GM23338 (cell line): ENCODE measurements at regions not wholly inside any gene's neighbourhood (a gene's known extent, or its start where the extent isn't known, plus 50 kb on each side); places are given as distances from the start of the nearest gene placed in this dataset.

ENCODE experiments used
- ATAC-seq: fragments of 200-7000 bp; cut with Tn5 transposase; 3 replicates; pipeline ENCODE4 v1.9.1; 2020
- DNase-seq: peaks from one replicate; pipeline ENCODE4 v3.0.0-alpha.2; 2015; ENCODE audit warnings: low spot score
- H2AFZ ChIP-seq: fragments of 200-600 bp; sonication (generic); 2 replicates; pipeline ENCODE4 v1.8.0; 2016; ENCODE audit warnings: antibody characterized with exemption, mild to moderate bottlenecking, moderate library complexity
- H3F3A ChIP-seq: fragments of 200-600 bp; sonication (generic); replicated peaks from 2 replicates; pipeline ENCODE4 v1.8.0; 2017; ENCODE audit warnings: antibody characterized with exemption, mixed run types, low read depth
- H3K27ac ChIP-seq: fragments of 200-600 bp; sonication (generic); 2 replicates; pipeline ENCODE4 v1.6.1; 2016; ENCODE audit warnings: low read depth
- H3K27me3 ChIP-seq: fragments of 200-600 bp; sonication (generic); 2 replicates; pipeline ENCODE4 v1.8.0; 2016; ENCODE audit warnings: mild to moderate bottlenecking, mixed run types, moderate library complexity; ENCODE audit not compliant: insufficient read depth
- H3K36me3 ChIP-seq: fragments of 200-600 bp; sonication (generic); 2 replicates; pipeline ENCODE4 v1.8.0; 2016; ENCODE audit warnings: mild to moderate bottlenecking; ENCODE audit not compliant: insufficient read depth
- H3K4me1 ChIP-seq: fragments of 200-600 bp; sonication (generic); 2 replicates; pipeline ENCODE4 v1.8.0; 2016; ENCODE audit warnings: mild to moderate bottlenecking, moderate library complexity; ENCODE audit not compliant: insufficient read depth
- H3K4me2 ChIP-seq: fragments of 200-600 bp; sonication (generic); 2 replicates; pipeline ENCODE4 v1.7.1; 2017; ENCODE audit warnings: mixed run types
- H3K4me3 ChIP-seq: fragments of 200-600 bp; sonication (generic); 2 replicates; pipeline ENCODE4 v1.6.1; 2016; ENCODE audit warnings: mixed run types
- H3K79me2 ChIP-seq: fragments of 200-600 bp; sonication (generic); replicated peaks from 2 replicates; pipeline ENCODE4 v1.8.0; 2017; ENCODE audit warnings: mild to moderate bottlenecking; ENCODE audit not compliant: insufficient read depth
- H3K9me2 ChIP-seq: fragments of 200-600 bp; sonication (generic); 2 replicates; pipeline ENCODE4 v1.8.0; 2017; ENCODE audit not compliant: insufficient read depth
- H4K20me1 ChIP-seq: fragments of 200-600 bp; sonication (generic); replicated peaks from 2 replicates; pipeline ENCODE4 v1.8.0; 2017; ENCODE audit warnings: mild to moderate bottlenecking; ENCODE audit not compliant: insufficient read depth
- H3K27ac Mint-ChIP-seq: 2 replicates; pipeline ENCODE4 v1.8.0; 2020; ENCODE audit warnings: inconsistent platforms, mild to moderate bottlenecking, moderate library complexity, mixed read lengths
- H3K27me3 Mint-ChIP-seq: 3 replicates; pipeline ENCODE4 v1.8.0; 2022; ENCODE audit warnings: low read depth, mild to moderate bottlenecking, moderate library complexity, mixed read lengths, inconsistent platforms; ENCODE audit not compliant: insufficient read depth, poor library complexity
- H3K36me3 Mint-ChIP-seq: 3 replicates; pipeline ENCODE4 v1.8.0; 2021; ENCODE audit warnings: low read depth, mild to moderate bottlenecking, inconsistent platforms, moderate library complexity, mixed read lengths
- H3K4me1 Mint-ChIP-seq: 3 replicates; pipeline ENCODE4 v1.8.0; 2020; ENCODE audit warnings: mild to moderate bottlenecking, inconsistent platforms, mixed read lengths
- H3K4me3 Mint-ChIP-seq: 3 replicates; pipeline ENCODE4 v1.8.0; 2021; ENCODE audit warnings: moderate library complexity, mild to moderate bottlenecking, inconsistent platforms, mixed read lengths
- H3K9me3 Mint-ChIP-seq: 3 replicates; pipeline ENCODE4 v1.8.0; 2020; ENCODE audit warnings: moderate library complexity, mild to moderate bottlenecking, inconsistent platforms, mixed read lengths
- CREB1 ChIP-seq: fragments of 250-450 bp; sonication (Bioruptor Pico); IDR thresholded peaks from 2 replicates; pipeline ENCODE4 v1.5.0; 2020; ENCODE audit warnings: low read depth, mild to moderate bottlenecking, moderate library complexity
- EZH2 ChIP-seq: fragments of 200-600 bp; sonication (generic); IDR thresholded peaks from one replicate; pipeline ENCODE4 v1.8.0; 2017; ENCODE audit warnings: antibody characterized with exemption, mild to moderate bottlenecking, low read depth; ENCODE audit not compliant: unreplicated experiment
- EZH2phosphoT487 ChIP-seq: fragments of 200-600 bp; sonication (generic); IDR thresholded peaks from one replicate; pipeline ENCODE4 v1.8.1; 2018; ENCODE audit warnings: antibody characterized with exemption; ENCODE audit not compliant: unreplicated experiment
- JUNB ChIP-seq: IDR thresholded peaks from one replicate; pipeline ENCODE4 v1.6.1; 2016; ENCODE audit warnings: antibody characterized with exemption; ENCODE audit not compliant: unreplicated experiment
- NANOG ChIP-seq: IDR thresholded peaks from 2 replicates; pipeline ENCODE4 v1.6.1; 2016; ENCODE audit warnings: antibody characterized with exemption, borderline replicate concordance
- POLR2AphosphoS5 ChIP-seq: IDR thresholded peaks from 2 replicates; pipeline ENCODE4 v1.6.1; 2016; ENCODE audit warnings: antibody characterized with exemption, low read depth
- STAT1 ChIP-seq: IDR thresholded peaks from one replicate; pipeline ENCODE4 v1.6.1; 2016; ENCODE audit warnings: antibody characterized with exemption; ENCODE audit not compliant: unreplicated experiment
- ZNF114 ChIP-seq: fragments of 250-450 bp; sonication (Bioruptor Pico); IDR thresholded peaks from 2 replicates; pipeline ENCODE4 v1.5.0; 2020; ENCODE audit warnings: mild to moderate bottlenecking, moderate library complexity
- ZNF331 ChIP-seq: fragments of 250-450 bp; sonication (Bioruptor Pico); IDR thresholded peaks from 2 replicates; pipeline ENCODE4 v1.5.0; 2020; ENCODE audit warnings: low read depth, mild to moderate bottlenecking, moderate library complexity
- TF ChIP-seq, protein P1 (sequence below): IDR thresholded peaks from 2 replicates; pipeline ENCODE4 v1.6.1; 2016; ENCODE audit warnings: antibody characterized with exemption
- TF ChIP-seq, protein P2 (sequence below), 2 experiments: fragments of 200-600 bp in 1 of 2; sonication (generic) in 1 of 2; conservative IDR thresholded peaks; 2 replicates each; pipeline versions ENCODE4 v1.5.1 to v1.6.1; 2016 to 2017; ENCODE audit warnings: antibody characterized with exemption in 2 of 2, low read depth in 2 of 2, mild to moderate bottlenecking in 2 of 2, moderate library complexity in 1 of 2
- TF ChIP-seq, protein P3 (sequence below): fragments of 250-450 bp; sonication (Bioruptor Pico); IDR thresholded peaks from 2 replicates; pipeline ENCODE4 v1.5.0; 2020; ENCODE audit warnings: mild to moderate bottlenecking, moderate library complexity
- TF ChIP-seq, protein P4 (sequence below): IDR thresholded peaks from one replicate; pipeline ENCODE4 v1.6.1; 2018; ENCODE audit warnings: antibody characterized with exemption; ENCODE audit not compliant: unreplicated experiment

DNA sequence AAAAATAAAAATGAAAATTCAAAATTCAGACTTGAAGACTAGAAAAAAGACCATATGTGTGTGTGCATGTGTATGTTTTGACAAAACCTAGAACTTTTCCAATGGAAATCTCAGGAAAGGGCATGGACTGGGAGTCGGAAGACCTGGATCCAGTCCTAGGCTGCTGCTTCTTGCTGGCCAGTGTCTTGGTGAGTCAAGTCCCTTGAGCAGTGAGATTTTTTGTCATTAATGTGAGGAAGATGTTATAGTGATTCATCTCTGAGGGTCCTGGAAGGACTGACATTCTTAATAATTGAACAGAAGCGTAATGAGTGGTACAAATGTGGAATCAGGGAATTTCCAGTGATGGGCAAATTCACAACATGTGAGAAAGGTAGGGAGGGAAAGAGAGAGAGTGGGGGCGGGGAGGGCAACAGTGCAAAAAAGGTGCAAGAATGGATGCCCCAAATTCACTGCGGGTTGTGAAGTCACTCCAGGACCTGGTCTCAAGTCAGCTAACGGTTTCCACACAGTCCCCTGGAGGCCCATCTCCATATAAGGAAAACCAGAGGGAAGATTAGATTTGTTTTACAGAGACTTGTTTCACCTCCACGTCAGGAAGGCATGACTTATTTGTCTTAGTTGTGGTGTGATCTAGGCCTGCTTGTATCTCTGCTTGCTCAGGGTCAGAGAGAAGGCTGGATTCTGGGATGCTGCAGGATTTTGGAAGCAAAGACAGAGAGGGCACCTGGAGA is 201.7 kb downstream of the BUB3 start:
- H3K27me3 ChIP-seq: no peaks in the 10 kb centered on the region
- Mint-ChIP-seq H3K27me3 (peaks cover 10% of the 10 kb centered on the region), H3K4me1 (peaks cover 29% of the 10 kb centered on the region), H3K4me3 (no peak overlapping the region), H3K27ac (no peak overlapping the region), H3K36me3 (no peaks in the 10 kb centered on the region; the same call in 2 of the 3 replicates), H3K9me3 (no peaks in the 10 kb centered on the region; the same call in 2 of the 3 replicates)
- no peak for DNase-seq
- H3K27ac ChIP-seq: no peak overlapping the region
- H3K36me3 ChIP-seq: no peaks in the 10 kb centered on the region
- no peak for ATAC-seq
- peaks cover 20% of the 10 kb centered on the region for H3K4me1 ChIP-seq
- no peak overlapping the region for H3K4me2 ChIP-seq
- H3F3A ChIP-seq: no peaks in the 10 kb centered on the region
- H4K20me1 ChIP-seq: no peaks in the 10 kb centered on the region
- H3K4me3 ChIP-seq: no peak overlapping the region
- TF ChIP-seq EZH2phosphoT487 (no peak), JUNB (no peak), EZH2 (no peak), ZNF114 (CRISPR knock-in tag) (no peak), NANOG (no peak), CREB1 (CRISPR knock-in tag) (no peak), ZNF331 (CRISPR knock-in tag) (no peak), POLR2AphosphoS5 (no peak), STAT1 (no peak)
- TF ChIP-seq, protein P1, sequence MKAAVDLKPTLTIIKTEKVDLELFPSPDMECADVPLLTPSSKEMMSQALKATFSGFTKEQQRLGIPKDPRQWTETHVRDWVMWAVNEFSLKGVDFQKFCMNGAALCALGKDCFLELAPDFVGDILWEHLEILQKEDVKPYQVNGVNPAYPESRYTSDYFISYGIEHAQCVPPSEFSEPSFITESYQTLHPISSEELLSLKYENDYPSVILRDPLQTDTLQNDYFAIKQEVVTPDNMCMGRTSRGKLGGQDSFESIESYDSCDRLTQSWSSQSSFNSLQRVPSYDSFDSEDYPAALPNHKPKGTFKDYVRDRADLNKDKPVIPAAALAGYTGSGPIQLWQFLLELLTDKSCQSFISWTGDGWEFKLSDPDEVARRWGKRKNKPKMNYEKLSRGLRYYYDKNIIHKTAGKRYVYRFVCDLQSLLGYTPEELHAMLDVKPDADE: no peak
- TF ChIP-seq, protein P2, sequence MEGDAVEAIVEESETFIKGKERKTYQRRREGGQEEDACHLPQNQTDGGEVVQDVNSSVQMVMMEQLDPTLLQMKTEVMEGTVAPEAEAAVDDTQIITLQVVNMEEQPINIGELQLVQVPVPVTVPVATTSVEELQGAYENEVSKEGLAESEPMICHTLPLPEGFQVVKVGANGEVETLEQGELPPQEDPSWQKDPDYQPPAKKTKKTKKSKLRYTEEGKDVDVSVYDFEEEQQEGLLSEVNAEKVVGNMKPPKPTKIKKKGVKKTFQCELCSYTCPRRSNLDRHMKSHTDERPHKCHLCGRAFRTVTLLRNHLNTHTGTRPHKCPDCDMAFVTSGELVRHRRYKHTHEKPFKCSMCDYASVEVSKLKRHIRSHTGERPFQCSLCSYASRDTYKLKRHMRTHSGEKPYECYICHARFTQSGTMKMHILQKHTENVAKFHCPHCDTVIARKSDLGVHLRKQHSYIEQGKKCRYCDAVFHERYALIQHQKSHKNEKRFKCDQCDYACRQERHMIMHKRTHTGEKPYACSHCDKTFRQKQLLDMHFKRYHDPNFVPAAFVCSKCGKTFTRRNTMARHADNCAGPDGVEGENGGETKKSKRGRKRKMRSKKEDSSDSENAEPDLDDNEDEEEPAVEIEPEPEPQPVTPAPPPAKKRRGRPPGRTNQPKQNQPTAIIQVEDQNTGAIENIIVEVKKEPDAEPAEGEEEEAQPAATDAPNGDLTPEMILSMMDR (conservative IDR thresholded peaks at IDR 0.05; ENCODE audit: low read depth in 2 of 2): no peak
- TF ChIP-seq, protein P3, sequence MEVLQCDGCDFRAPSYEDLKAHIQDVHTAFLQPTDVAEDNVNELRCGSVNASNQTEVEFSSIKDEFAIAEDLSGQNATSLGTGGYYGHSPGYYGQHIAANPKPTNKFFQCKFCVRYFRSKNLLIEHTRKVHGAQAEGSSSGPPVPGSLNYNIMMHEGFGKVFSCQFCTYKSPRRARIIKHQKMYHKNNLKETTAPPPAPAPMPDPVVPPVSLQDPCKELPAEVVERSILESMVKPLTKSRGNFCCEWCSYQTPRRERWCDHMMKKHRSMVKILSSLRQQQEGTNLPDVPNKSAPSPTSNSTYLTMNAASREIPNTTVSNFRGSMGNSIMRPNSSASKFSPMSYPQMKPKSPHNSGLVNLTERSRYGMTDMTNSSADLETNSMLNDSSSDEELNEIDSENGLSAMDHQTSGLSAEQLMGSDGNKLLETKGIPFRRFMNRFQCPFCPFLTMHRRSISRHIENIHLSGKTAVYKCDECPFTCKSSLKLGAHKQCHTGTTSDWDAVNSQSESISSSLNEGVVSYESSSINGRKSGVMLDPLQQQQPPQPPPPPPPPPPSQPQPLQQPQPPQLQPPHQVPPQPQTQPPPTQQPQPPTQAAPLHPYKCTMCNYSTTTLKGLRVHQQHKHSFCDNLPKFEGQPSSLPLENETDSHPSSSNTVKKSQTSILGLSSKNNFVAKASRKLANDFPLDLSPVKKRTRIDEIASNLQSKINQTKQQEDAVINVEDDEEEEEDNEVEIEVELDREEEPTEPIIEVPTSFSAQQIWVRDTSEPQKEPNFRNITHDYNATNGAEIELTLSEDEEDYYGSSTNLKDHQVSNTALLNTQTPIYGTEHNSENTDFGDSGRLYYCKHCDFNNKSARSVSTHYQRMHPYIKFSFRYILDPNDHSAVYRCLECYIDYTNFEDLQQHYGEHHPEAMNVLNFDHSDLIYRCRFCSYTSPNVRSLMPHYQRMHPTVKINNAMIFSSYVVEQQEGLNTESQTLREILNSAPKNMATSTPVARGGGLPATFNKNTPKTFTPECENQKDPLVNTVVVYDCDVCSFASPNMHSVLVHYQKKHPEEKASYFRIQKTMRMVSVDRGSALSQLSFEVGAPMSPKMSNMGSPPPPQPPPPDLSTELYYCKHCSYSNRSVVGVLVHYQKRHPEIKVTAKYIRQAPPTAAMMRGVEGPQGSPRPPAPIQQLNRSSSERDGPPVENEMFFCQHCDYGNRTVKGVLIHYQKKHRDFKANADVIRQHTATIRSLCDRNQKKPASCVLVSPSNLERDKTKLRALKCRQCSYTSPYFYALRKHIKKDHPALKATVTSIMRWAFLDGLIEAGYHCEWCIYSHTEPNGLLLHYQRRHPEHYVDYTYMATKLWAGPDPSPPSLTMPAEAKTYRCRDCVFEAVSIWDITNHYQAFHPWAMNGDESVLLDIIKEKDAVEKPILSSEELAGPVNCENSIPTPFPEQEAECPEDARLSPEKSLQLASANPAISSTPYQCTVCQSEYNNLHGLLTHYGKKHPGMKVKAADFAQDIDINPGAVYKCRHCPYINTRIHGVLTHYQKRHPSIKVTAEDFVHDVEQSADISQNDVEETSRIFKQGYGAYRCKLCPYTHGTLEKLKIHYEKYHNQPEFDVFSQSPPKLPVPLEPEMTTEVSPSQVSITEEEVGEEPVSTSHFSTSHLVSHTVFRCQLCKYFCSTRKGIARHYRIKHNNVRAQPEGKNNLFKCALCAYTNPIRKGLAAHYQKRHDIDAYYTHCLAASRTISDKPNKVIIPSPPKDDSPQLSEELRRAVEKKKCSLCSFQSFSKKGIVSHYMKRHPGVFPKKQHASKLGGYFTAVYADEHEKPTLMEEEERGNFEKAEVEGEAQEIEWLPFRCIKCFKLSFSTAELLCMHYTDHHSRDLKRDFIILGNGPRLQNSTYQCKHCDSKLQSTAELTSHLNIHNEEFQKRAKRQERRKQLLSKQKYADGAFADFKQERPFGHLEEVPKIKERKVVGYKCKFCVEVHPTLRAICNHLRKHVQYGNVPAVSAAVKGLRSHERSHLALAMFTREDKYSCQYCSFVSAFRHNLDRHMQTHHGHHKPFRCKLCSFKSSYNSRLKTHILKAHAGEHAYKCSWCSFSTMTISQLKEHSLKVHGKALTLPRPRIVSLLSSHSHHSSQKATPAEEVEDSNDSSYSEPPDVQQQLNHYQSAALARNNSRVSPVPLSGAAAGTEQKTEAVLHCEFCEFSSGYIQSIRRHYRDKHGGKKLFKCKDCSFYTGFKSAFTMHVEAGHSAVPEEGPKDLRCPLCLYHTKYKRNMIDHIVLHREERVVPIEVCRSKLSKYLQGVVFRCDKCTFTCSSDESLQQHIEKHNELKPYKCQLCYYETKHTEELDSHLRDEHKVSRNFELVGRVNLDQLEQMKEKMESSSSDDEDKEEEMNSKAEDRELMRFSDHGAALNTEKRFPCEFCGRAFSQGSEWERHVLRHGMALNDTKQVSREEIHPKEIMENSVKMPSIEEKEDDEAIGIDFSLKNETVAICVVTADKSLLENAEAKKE (CRISPR knock-in tag): no peak
- TF ChIP-seq, protein P4, sequence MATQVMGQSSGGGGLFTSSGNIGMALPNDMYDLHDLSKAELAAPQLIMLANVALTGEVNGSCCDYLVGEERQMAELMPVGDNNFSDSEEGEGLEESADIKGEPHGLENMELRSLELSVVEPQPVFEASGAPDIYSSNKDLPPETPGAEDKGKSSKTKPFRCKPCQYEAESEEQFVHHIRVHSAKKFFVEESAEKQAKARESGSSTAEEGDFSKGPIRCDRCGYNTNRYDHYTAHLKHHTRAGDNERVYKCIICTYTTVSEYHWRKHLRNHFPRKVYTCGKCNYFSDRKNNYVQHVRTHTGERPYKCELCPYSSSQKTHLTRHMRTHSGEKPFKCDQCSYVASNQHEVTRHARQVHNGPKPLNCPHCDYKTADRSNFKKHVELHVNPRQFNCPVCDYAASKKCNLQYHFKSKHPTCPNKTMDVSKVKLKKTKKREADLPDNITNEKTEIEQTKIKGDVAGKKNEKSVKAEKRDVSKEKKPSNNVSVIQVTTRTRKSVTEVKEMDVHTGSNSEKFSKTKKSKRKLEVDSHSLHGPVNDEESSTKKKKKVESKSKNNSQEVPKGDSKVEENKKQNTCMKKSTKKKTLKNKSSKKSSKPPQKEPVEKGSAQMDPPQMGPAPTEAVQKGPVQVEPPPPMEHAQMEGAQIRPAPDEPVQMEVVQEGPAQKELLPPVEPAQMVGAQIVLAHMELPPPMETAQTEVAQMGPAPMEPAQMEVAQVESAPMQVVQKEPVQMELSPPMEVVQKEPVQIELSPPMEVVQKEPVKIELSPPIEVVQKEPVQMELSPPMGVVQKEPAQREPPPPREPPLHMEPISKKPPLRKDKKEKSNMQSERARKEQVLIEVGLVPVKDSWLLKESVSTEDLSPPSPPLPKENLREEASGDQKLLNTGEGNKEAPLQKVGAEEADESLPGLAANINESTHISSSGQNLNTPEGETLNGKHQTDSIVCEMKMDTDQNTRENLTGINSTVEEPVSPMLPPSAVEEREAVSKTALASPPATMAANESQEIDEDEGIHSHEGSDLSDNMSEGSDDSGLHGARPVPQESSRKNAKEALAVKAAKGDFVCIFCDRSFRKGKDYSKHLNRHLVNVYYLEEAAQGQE: no peak
- no peaks in the 10 kb centered on the region for H3K9me2 ChIP-seq
- no peak overlapping the region for H2AFZ ChIP-seq
- no peaks in the 10 kb centered on the region for H3K79me2 ChIP-seq
